ENCODE measurements at regions not wholly inside any gene's neighbourhood (a gene's known extent, or its start where the extent isn't known, plus 50 kb on each side); places are given as distances from the start of the nearest gene placed in this dataset.

GRCh38 chr10:9719246-9719645, 1298.4 kb upstream of the CELF2 start:
- DNase-seq (ENCODE audit: insufficient read length, low spot score) (no peak), FAIRE-seq (no peak)

GRCh38 chr10:9733766-9734165, 1283.9 kb upstream of the CELF2 start:
- DNase-seq (ENCODE audit: insufficient read length, low spot score) = no peak
- FAIRE-seq = no peak

GRCh38 chr10:9734218-9734617, 1283.5 kb upstream of the CELF2 start:
- FAIRE-seq (no peak), DNase-seq (ENCODE audit: insufficient read length, low spot score) (no peak)

GRCh38 chr10:9735731-9736130, 1281.9 kb upstream of the CELF2 start:
- no peak for DNase-seq (ENCODE audit: insufficient read length, low spot score)
- no peak for FAIRE-seq

- FAIRE-seq (no peak), DNase-seq (ENCODE audit: insufficient read length, low spot score) (no peak)
Observed at GRCh38 chr10:9743639-9744038, 1274.0 kb upstream of the CELF2 start.

- FAIRE-seq = no peak
- no peak for DNase-seq (ENCODE audit: insufficient read length, low spot score)
Observed at GRCh38 chr10:9745158-9745557, 1272.5 kb upstream of the CELF2 start.

- DNase-seq (ENCODE audit: insufficient read length, low spot score) = no peak
- no peak for FAIRE-seq
Observed at GRCh38 chr10:9757176-9757575, 1260.5 kb upstream of the CELF2 start.

- FAIRE-seq = no peak
Observed at GRCh38 chr10:9759596-9759995, 1258.1 kb upstream of the CELF2 start.

GRCh38 chr10:9762966-9763656, 1254.6 kb upstream of the CELF2 start:
- no peak for DNase-seq (ENCODE audit: insufficient read length, low spot score)
- no peak for FAIRE-seq

More at GRCh38 chr10:9759596-9759995, 1258.1 kb upstream of the CELF2 start:
- no peak for DNase-seq (ENCODE audit: insufficient read length, low spot score)

GRCh38 chr10:9766762-9767161, 1250.9 kb upstream of the CELF2 start:
- FAIRE-seq (no peak), DNase-seq (ENCODE audit: insufficient read length, low spot score) (no peak)

GRCh38 chr10:9781666-9782065, 1236.0 kb upstream of the CELF2 start:
- DNase-seq (ENCODE audit: insufficient read length, low spot score) (no peak), FAIRE-seq (no peak)

GRCh38 chr10:9786101-9786500, 1231.6 kb upstream of the CELF2 start:
- no peak for FAIRE-seq
- no peak for DNase-seq (ENCODE audit: insufficient read length, low spot score)

- DNase-seq (ENCODE audit: insufficient read length, low spot score) = no peak
- no peak for FAIRE-seq
Observed at GRCh38 chr10:9786576-9786975, 1231.1 kb upstream of the CELF2 start.

- DNase-seq (ENCODE audit: insufficient read length, low spot score) = no peak
- FAIRE-seq = no peak
Observed at GRCh38 chr10:9789996-9790395, 1227.7 kb upstream of the CELF2 start.

- DNase-seq (ENCODE audit: insufficient read length, low spot score) (no peak), FAIRE-seq (no peak)
Observed at GRCh38 chr10:9792181-9792580, 1225.5 kb upstream of the CELF2 start.

- DNase-seq (ENCODE audit: insufficient read length, low spot score) = no peak
- FAIRE-seq = no peak
Observed at GRCh38 chr10:9796564-9796963, 1221.1 kb upstream of the CELF2 start.

- no peak for FAIRE-seq
Observed at GRCh38 chr10:9800011-9800410, 1217.7 kb upstream of the CELF2 start.

GRCh38 chr10:9800571-9800970, 1217.1 kb upstream of the CELF2 start:
- DNase-seq (ENCODE audit: insufficient read length, low spot score) = no peak
- FAIRE-seq = no peak

More at GRCh38 chr10:9800011-9800410, 1217.7 kb upstream of the CELF2 start:
- no peak for DNase-seq (ENCODE audit: insufficient read length, low spot score)

- DNase-seq (ENCODE audit: insufficient read length, low spot score) (no peak), FAIRE-seq (no peak)
Observed at GRCh38 chr10:9807846-9808245, 1209.8 kb upstream of the CELF2 start.

GRCh38 chr10:9811601-9812000, 1206.1 kb upstream of the CELF2 start:
- DNase-seq (ENCODE audit: insufficient read length, low spot score) = no peak
- FAIRE-seq = no peak

- DNase-seq (ENCODE audit: insufficient read length, low spot score) = no peak
- no peak for FAIRE-seq
Observed at GRCh38 chr10:9814285-9814864, 1203.3 kb upstream of the CELF2 start.

GRCh38 chr10:9819756-9820494, 1197.7 kb upstream of the CELF2 start:
- DNase-seq (ENCODE audit: insufficient read length, low spot score) = no peak

More at GRCh38 chr10:9819756-9820494, 1197.7 kb upstream of the CELF2 start:
- FAIRE-seq = no peak

Measured in HTR-8/SVneo (cell line).